ENCODE measurements at regions not wholly inside any gene's neighbourhood (a gene's known extent, or its start where the extent isn't known, plus 50 kb on each side); places are given as distances from the start of the nearest gene placed in this dataset.
"Not testable (repeated sequence)": the region's sequence is repeated elsewhere in the genome, so short reads cannot be mapped to it uniquely, and the experiment has no call there.

GRCh38 chr12:65668981-65669695 is 155.1 kb upstream of the HMGA2 start:
- no peaks in the 10 kb centered on the region for H3K27me3 Mint-ChIP-seq (ENCODE audit: low read depth, poor library complexity)
- TF ChIP-seq CTCF (IDR thresholded peaks at IDR 0.05) = no peak
- DNase-seq = no peak
- peaks cover 15% of the 10 kb centered on the region for H3K9me3 Mint-ChIP-seq
- H3K4me3 Mint-ChIP-seq = no peak overlapping the region
- H3K36me3 Mint-ChIP-seq (ENCODE audit: low read depth) = peaks cover 13% of the 10 kb centered on the region
- H3K4me1 Mint-ChIP-seq = peaks cover 18% of the 10 kb centered on the region
- H3K27ac Mint-ChIP-seq = no peak overlapping the region

- TF ChIP-seq CTCF (IDR thresholded peaks at IDR 0.05) = no peak
- H3K9me3 Mint-ChIP-seq = no peaks in the 10 kb centered on the region
- no peak for DNase-seq
- H3K4me1 Mint-ChIP-seq = peaks cover 26% of the 10 kb centered on the region
- H3K27me3 Mint-ChIP-seq (ENCODE audit: low read depth, poor library complexity) = no peaks in the 10 kb centered on the region
- H3K27ac Mint-ChIP-seq = no peak overlapping the region
- no peak overlapping the region for H3K4me3 Mint-ChIP-seq
- H3K36me3 Mint-ChIP-seq (ENCODE audit: low read depth) = no peaks in the 10 kb centered on the region
Measured at GRCh38 chr12:65670775-65671174, 153.5 kb upstream of the HMGA2 start.

GRCh38 chr12:65672441-65672840 is 151.8 kb upstream of the HMGA2 start:
- Mint-ChIP-seq H3K27ac (no peak overlapping the region), H3K9me3 (no peaks in the 10 kb centered on the region), H3K4me1 (peaks cover 23% of the 10 kb centered on the region), H3K36me3 (ENCODE audit: low read depth) (no peaks in the 10 kb centered on the region), H3K4me3 (no peak overlapping the region), H3K27me3 (ENCODE audit: low read depth, poor library complexity) (no peaks in the 10 kb centered on the region)
- no peak for TF ChIP-seq CTCF (IDR thresholded peaks at IDR 0.05)
- no peak for DNase-seq

- H3K27me3 Mint-ChIP-seq (ENCODE audit: low read depth, poor library complexity) = no peaks in the 10 kb centered on the region
- peaks cover 6% of the 10 kb centered on the region for H3K9me3 Mint-ChIP-seq
- no peak for DNase-seq
- no peak overlapping the region for H3K4me3 Mint-ChIP-seq
- H3K36me3 Mint-ChIP-seq (ENCODE audit: low read depth) = peaks cover 5% of the 10 kb centered on the region
- H3K27ac Mint-ChIP-seq = no peak overlapping the region
- H3K4me1 Mint-ChIP-seq = peaks cover 15% of the 10 kb centered on the region
- no peak for TF ChIP-seq CTCF (IDR thresholded peaks at IDR 0.05)
Measured at GRCh38 chr12:65673156-65673690, 151.1 kb upstream of the HMGA2 start.

- H3K27me3 Mint-ChIP-seq (ENCODE audit: low read depth, poor library complexity) = no peaks in the 10 kb centered on the region
- DNase-seq = no peak
- no peak overlapping the region for H3K27ac Mint-ChIP-seq
- no peak for TF ChIP-seq CTCF (IDR thresholded peaks at IDR 0.05)
- peaks cover 10% of the 10 kb centered on the region for H3K9me3 Mint-ChIP-seq
- no peak overlapping the region for H3K4me3 Mint-ChIP-seq
- H3K36me3 Mint-ChIP-seq (ENCODE audit: low read depth) = peaks cover 7% of the 10 kb centered on the region
- H3K4me1 Mint-ChIP-seq = peaks cover 11% of the 10 kb centered on the region
Measured at GRCh38 chr12:65673732-65674131, 150.6 kb upstream of the HMGA2 start.

GRCh38 chr12:65675141-65675621 is 149.1 kb upstream of the HMGA2 start:
- Mint-ChIP-seq H3K27ac (no peak overlapping the region), H3K27me3 (ENCODE audit: low read depth, poor library complexity) (no peaks in the 10 kb centered on the region), H3K4me3 (no peak overlapping the region), H3K36me3 (ENCODE audit: low read depth) (peaks cover 7% of the 10 kb centered on the region), H3K9me3 (peaks cover 10% of the 10 kb centered on the region), H3K4me1 (peaks cover 11% of the 10 kb centered on the region)
- TF ChIP-seq CTCF (IDR thresholded peaks at IDR 0.05) = no peak
- DNase-seq = no peak

- H3K36me3 Mint-ChIP-seq (ENCODE audit: low read depth); H3K27me3 Mint-ChIP-seq (ENCODE audit: low read depth, poor library complexity); H3K27ac Mint-ChIP-seq; DNase-seq; H3K4me3 Mint-ChIP-seq: not testable (repeated sequence)
- Mint-ChIP-seq H3K4me1 (peaks cover 23% of the 10 kb centered on the region), H3K9me3 (peaks cover 10% of the 10 kb centered on the region)
Measured at GRCh38 chr12:65678172-65678571, 146.1 kb upstream of the HMGA2 start.

Measured in nephron progenitor cell (in vitro differentiated cells).